ENCODE measurements at regions not wholly inside any gene's neighbourhood (a gene's known extent, or its start where the extent isn't known, plus 50 kb on each side); places are given as distances from the start of the nearest gene placed in this dataset.

- Histone ChIP-seq H3K36me3 (no peaks in the 10 kb centered on the region), H3K9me3 (no peaks in the 10 kb centered on the region), H3K27me3 (no peaks in the 10 kb centered on the region), H3K4me1 (ENCODE audit: control insufficient read depth in 1 of 2, insufficient read depth in 1 of 2, low read depth in 1 of 2, low read length in 1 of 2) (no peaks in the 10 kb centered on the region), H3K4me3 (ENCODE audit: low read depth in 1 of 2, low read length in 1 of 2) (no peak overlapping the region), H3K27ac (no peak overlapping the region)
- TF ChIP-seq CTCF (IDR thresholded peaks at IDR 0.05), result no peak
Measured at GRCh38 chr15:29352402-29352801, 82.8 kb upstream of the NSMCE3 start.

GRCh38 chr15:29349196-29349595 lies 79.6 kb upstream of the NSMCE3 start:
- TF ChIP-seq CTCF (IDR thresholded peaks at IDR 0.05), result no peak

GRCh38 chr15:29348336-29348914 lies 78.8 kb upstream of the NSMCE3 start:
- no peaks in the 10 kb centered on the region for H3K36me3 ChIP-seq
- no peaks in the 10 kb centered on the region for H3K27me3 ChIP-seq
- no peaks in the 10 kb centered on the region for H3K4me1 ChIP-seq (ENCODE audit: control insufficient read depth in 1 of 2, insufficient read depth in 1 of 2, low read depth in 1 of 2, low read length in 1 of 2)
- no peaks in the 10 kb centered on the region for H3K9me3 ChIP-seq
- no peak overlapping the region for H3K27ac ChIP-seq
- no peak for TF ChIP-seq CTCF (IDR thresholded peaks at IDR 0.05)
- H3K4me3 ChIP-seq (ENCODE audit: low read depth in 1 of 2, low read length in 1 of 2), result no peak overlapping the region

More at GRCh38 chr15:29349196-29349595, 79.6 kb upstream of the NSMCE3 start:
- no peaks in the 10 kb centered on the region for H3K36me3 ChIP-seq
- no peaks in the 10 kb centered on the region for H3K27me3 ChIP-seq
- H3K27ac ChIP-seq, result no peak overlapping the region
- no peaks in the 10 kb centered on the region for H3K4me1 ChIP-seq (ENCODE audit: control insufficient read depth in 1 of 2, insufficient read depth in 1 of 2, low read depth in 1 of 2, low read length in 1 of 2)
- H3K9me3 ChIP-seq, result no peaks in the 10 kb centered on the region
- no peak overlapping the region for H3K4me3 ChIP-seq (ENCODE audit: low read depth in 1 of 2, low read length in 1 of 2)

- TF ChIP-seq CTCF (IDR thresholded peaks at IDR 0.05), result no peak
Measured at GRCh38 chr15:29346998-29347397, 77.4 kb upstream of the NSMCE3 start.

GRCh38 chr15:29345549-29346525 lies 76.2 kb upstream of the NSMCE3 start:
- no peaks in the 10 kb centered on the region for H3K9me3 ChIP-seq

More at GRCh38 chr15:29346998-29347397, 77.4 kb upstream of the NSMCE3 start:
- Histone ChIP-seq H3K27me3 (no peaks in the 10 kb centered on the region), H3K4me1 (ENCODE audit: control insufficient read depth in 1 of 2, insufficient read depth in 1 of 2, low read depth in 1 of 2, low read length in 1 of 2) (no peaks in the 10 kb centered on the region), H3K27ac (no peak overlapping the region), H3K4me3 (ENCODE audit: low read depth in 1 of 2, low read length in 1 of 2) (no peak overlapping the region), H3K9me3 (no peaks in the 10 kb centered on the region), H3K36me3 (no peaks in the 10 kb centered on the region)

More at GRCh38 chr15:29345549-29346525, 76.2 kb upstream of the NSMCE3 start:
- no peak overlapping the region for H3K4me3 ChIP-seq (ENCODE audit: low read depth in 1 of 2, low read length in 1 of 2)
- H3K27me3 ChIP-seq, result no peaks in the 10 kb centered on the region
- no peaks in the 10 kb centered on the region for H3K4me1 ChIP-seq (ENCODE audit: control insufficient read depth in 1 of 2, insufficient read depth in 1 of 2, low read depth in 1 of 2, low read length in 1 of 2)
- H3K27ac ChIP-seq, result no peak overlapping the region
- TF ChIP-seq CTCF (IDR thresholded peaks at IDR 0.05), result no peak
- H3K36me3 ChIP-seq, result no peaks in the 10 kb centered on the region

Measured in neutrophil (primary cell).